Ishikawa (cell line): ENCODE measurements at regions not wholly inside any gene's neighbourhood (a gene's known extent, or its start where the extent isn't known, plus 50 kb on each side); places are given as distances from the start of the nearest gene placed in this dataset.

Experiments
- CEBPB ChIP-seq: IDR thresholded peaks from 2 replicates; pipeline ENCODE4 v1.6.1; 2012
- CREB1 ChIP-seq: IDR thresholded peaks from 2 replicates; pipeline ENCODE4 v1.6.1; 2012; ENCODE audit warnings: low read depth
- EGR1 ChIP-seq: IDR thresholded peaks from 2 replicates; pipeline ENCODE4 v1.6.1; 2012
- EP300 ChIP-seq: IDR thresholded peaks from 2 replicates; pipeline ENCODE4 v1.6.1; 2012; ENCODE audit warnings: borderline replicate concordance
- FOXM1 ChIP-seq: IDR thresholded peaks from 2 replicates; pipeline ENCODE4 v1.6.1; 2012; ENCODE audit warnings: low read depth, borderline replicate concordance
- MAX ChIP-seq: IDR thresholded peaks from 2 replicates; pipeline ENCODE4 v1.6.1; 2012
- NFIC ChIP-seq: IDR thresholded peaks from 2 replicates; pipeline ENCODE4 v1.6.1; 2012
- RAD21 ChIP-seq: IDR thresholded peaks from 2 replicates; pipeline ENCODE4 v1.6.1; 2012; ENCODE audit warnings: low read depth
- REST ChIP-seq: IDR thresholded peaks from 2 replicates; pipeline ENCODE4 v1.6.1; 2012; ENCODE audit warnings: low read depth, mild to moderate bottlenecking
- TAF1 ChIP-seq: IDR thresholded peaks from 2 replicates; pipeline ENCODE4 v1.6.1; 2012; ENCODE audit warnings: low read depth, mild to moderate bottlenecking
- TCF12 ChIP-seq: IDR thresholded peaks from 2 replicates; pipeline ENCODE4 v1.6.1; 2012; ENCODE audit warnings: low read depth
- TEAD4 ChIP-seq: IDR thresholded peaks from 2 replicates; pipeline ENCODE4 v1.6.1; 2012
- USF1 ChIP-seq: IDR thresholded peaks from 2 replicates; pipeline ENCODE4 v1.6.1; 2012
- YY1 ChIP-seq: IDR thresholded peaks from 2 replicates; pipeline ENCODE4 v1.6.1; 2012; ENCODE audit warnings: low read depth
- ZBTB7A ChIP-seq: IDR thresholded peaks from 2 replicates; pipeline ENCODE4 v1.6.1; 2012; ENCODE audit warnings: low read depth

- TF ChIP-seq EP300 (no peak), FOXM1 (no peak), ZBTB7A (no peak), TAF1 (no peak), NFIC (no peak), TEAD4 (no peak), RAD21 (no peak), TCF12 (no peak), MAX (no peak), REST (no peak), EGR1 (no peak), CREB1 (no peak), USF1 (no peak), YY1 (no peak), CEBPB (no peak)
Observed at GRCh38 chr1:221030990-221031389, 151.7 kb downstream of the HLX start.

GRCh38 chr1:221031458-221032203 is 152.4 kb downstream of the HLX start:
- no peak for TF ChIP-seq TCF12
- TF ChIP-seq YY1 = no peak
- TF ChIP-seq USF1 = no peak
- TF ChIP-seq TEAD4 = no peak
- no peak for TF ChIP-seq TAF1
- no peak for TF ChIP-seq NFIC
- no peak for TF ChIP-seq CEBPB
- TF ChIP-seq EGR1 = no peak
- no peak for TF ChIP-seq CREB1
- no peak for TF ChIP-seq FOXM1
- no peak for TF ChIP-seq EP300
- TF ChIP-seq RAD21 = no peak
- no peak; the same call in 1 of the 2 replicates for TF ChIP-seq REST
- TF ChIP-seq ZBTB7A = no peak
- no peak for TF ChIP-seq MAX

GRCh38 chr1:221032204-221032585 is 153.0 kb downstream of the HLX start:
- TF ChIP-seq REST = no peak
- no peak for TF ChIP-seq FOXM1
- TF ChIP-seq CEBPB = no peak
- TF ChIP-seq EP300 = no peak
- TF ChIP-seq USF1 = no peak

- TF ChIP-seq CEBPB = no peak
- TF ChIP-seq USF1 = no peak
- TF ChIP-seq NFIC = no peak
- no peak for TF ChIP-seq YY1
- no peak for TF ChIP-seq RAD21
- TF ChIP-seq TAF1 = no peak
- TF ChIP-seq FOXM1 = no peak
- TF ChIP-seq EP300 = no peak
- no peak for TF ChIP-seq ZBTB7A
Observed at GRCh38 chr1:221032637-221033280, 153.5 kb downstream of the HLX start.
